CD14-positive monocyte (primary cell): ENCODE measurements at regions not wholly inside any gene's neighbourhood (a gene's known extent, or its start where the extent isn't known, plus 50 kb on each side); places are given as distances from the start of the nearest gene placed in this dataset.

Source experiments
- DNase-seq, 3 donors: peaks; one replicate each; pipeline ENCODE4 v3.0.0-alpha.2; 2011 to 2022
- H2AFZ ChIP-seq: 2 replicates; pipeline ENCODE4 v1.6.0; 2012; ENCODE audit warnings: mild to moderate bottlenecking, low read depth, low read length, inconsistent platforms; ENCODE audit not compliant: insufficient read depth, poor library complexity, severe bottlenecking
- H3K27ac ChIP-seq, 2 donors: 1 replicate in 1 of 2; 2 replicates in 1 of 2; pipeline ENCODE4 v1.5.1; 2012 to 2013; ENCODE audit warnings: low read length in 2 of 2, control low read depth in 1 of 2, inconsistent platforms in 1 of 2, low read depth in 1 of 2, mild to moderate bottlenecking in 1 of 2
- H3K27me3 ChIP-seq, 2 donors: one replicate each; pipeline versions ENCODE4 v1.6.0 to v1.6.1; 2011 to 2013; ENCODE audit warnings: low read length in 2 of 2; ENCODE audit not compliant: control insufficient read depth in 2 of 2, insufficient read depth in 2 of 2
- H3K36me3 ChIP-seq, 2 donors: replicated peaks in 1 of 2; 1 replicate in 1 of 2; 2 replicates in 1 of 2; pipeline versions ENCODE4 v1.5.1 to v1.6.1; 2012 to 2013; ENCODE audit warnings: low read length in 2 of 2, control low read depth in 1 of 2, inconsistent platforms in 1 of 2, mild to moderate bottlenecking in 1 of 2; ENCODE audit not compliant: insufficient read depth in 2 of 2, control insufficient read depth in 1 of 2
- H3K4me1 ChIP-seq, 2 donors: 1 replicate in 1 of 2; 2 replicates in 1 of 2; pipeline versions ENCODE4 v1.5.1 to v1.6.1; 2012 to 2013; ENCODE audit warnings: low read length in 2 of 2, control low read depth in 1 of 2, inconsistent platforms in 1 of 2, mild to moderate bottlenecking in 1 of 2, moderate library complexity in 1 of 2; ENCODE audit not compliant: insufficient read depth in 2 of 2, control insufficient read depth in 1 of 2
- H3K4me2 ChIP-seq: replicated peaks from 2 replicates; pipeline ENCODE3; 2012; ENCODE audit warnings: low read length, moderate library complexity, mild to moderate bottlenecking; ENCODE audit not compliant: poor library complexity, severe bottlenecking; ENCODE audit errors: extremely low read depth
- H3K4me3 ChIP-seq, 3 experiments: fragments of 200-600 bp in 1 of 3; sonication (generic) in 1 of 3; replicated peaks in 1 of 3; 1 replicate in 2 of 3; 2 replicates in 1 of 3; pipeline ENCODE4 v1.5.1; 2011 to 2013; ENCODE audit warnings: low read length in 3 of 3, mild to moderate bottlenecking in 3 of 3, control low read depth in 2 of 3, low read depth in 2 of 3, inconsistent platforms in 1 of 3, moderate library complexity in 1 of 3
- H3K79me2 ChIP-seq: 2 replicates; pipeline ENCODE4 v1.6.0; 2012; ENCODE audit warnings: mild to moderate bottlenecking, control low read depth, inconsistent platforms, low read length, moderate library complexity; ENCODE audit not compliant: insufficient read depth
- H3K9ac ChIP-seq: 2 replicates; pipeline ENCODE4 v1.6.0; 2017; ENCODE audit warnings: low read length, mild to moderate bottlenecking; ENCODE audit not compliant: insufficient read depth, poor library complexity, severe bottlenecking
- H3K9me3 ChIP-seq, 2 donors: replicated peaks in 1 of 2; 1 replicate in 1 of 2; 2 replicates in 1 of 2; pipeline versions ENCODE4 v1.5.1 to v1.6.1; 2012 to 2013; ENCODE audit warnings: low read length in 2 of 2, control low read depth in 1 of 2; ENCODE audit not compliant: control insufficient read depth in 1 of 2, insufficient read depth in 1 of 2
- H4K20me1 ChIP-seq: 2 replicates; pipeline ENCODE4 v1.6.0; 2012; ENCODE audit warnings: mild to moderate bottlenecking, low read length, control low read depth, moderate library complexity; ENCODE audit not compliant: insufficient read depth
- H3K27ac Mint-ChIP-seq, 7 donors: one replicate each; pipeline ENCODE4 v1.8.0; 2020; ENCODE audit warnings: mild to moderate bottlenecking in 7 of 7, mixed read lengths in 7 of 7, moderate library complexity in 6 of 7, inconsistent platforms in 2 of 7
- H3K27me3 Mint-ChIP-seq, 3 donors: one replicate each; pipeline ENCODE4 v1.8.0; 2021 to 2022; ENCODE audit warnings: low read depth in 3 of 3, mild to moderate bottlenecking in 3 of 3, mixed read lengths in 3 of 3, moderate library complexity in 3 of 3, inconsistent platforms in 1 of 3
- H3K36me3 Mint-ChIP-seq, 2 donors: one replicate each; pipeline ENCODE4 v1.8.0; 2020; ENCODE audit warnings: mixed read lengths in 2 of 2, inconsistent platforms in 1 of 2, mild to moderate bottlenecking in 1 of 2
- H3K4me1 Mint-ChIP-seq: one replicate; pipeline ENCODE4 v1.8.0; 2020; ENCODE audit warnings: mild to moderate bottlenecking, mixed read lengths
- H3K4me3 Mint-ChIP-seq, 2 donors: one replicate each; pipeline ENCODE4 v1.8.0; 2020; ENCODE audit warnings: mild to moderate bottlenecking in 2 of 2, mixed read lengths in 2 of 2, moderate library complexity in 1 of 2
- H3K9me3 Mint-ChIP-seq, 7 donors: one replicate each; pipeline ENCODE4 v1.8.0; 2020 to 2022; ENCODE audit warnings: mixed read lengths in 7 of 7, mild to moderate bottlenecking in 6 of 7, moderate library complexity in 6 of 7, inconsistent platforms in 2 of 7
- CTCF ChIP-seq: fragments of 200-600 bp; IDR thresholded peaks from one replicate; pipeline ENCODE4 v1.8.0; 2022; ENCODE audit warnings: antibody characterized with exemption, mild to moderate bottlenecking
- WGBS: methylation state at CpG from one replicate; pipeline ENCODE4 v1.1.5; 2013; ENCODE audit warnings: missing lambda C conversion rate; ENCODE audit not compliant: insufficient coverage; 5-methylcytosine and 5-hydroxymethylcytosine counted together
- intact Hi-C, 2 donors: fragments of 100-400 bp; cut with micrococcal nuclease; formaldehyde crosslinking; loops; one replicate each; pipeline versions ENCODE4 v1.15.0 to v1.15.1; 2023

DNA sequence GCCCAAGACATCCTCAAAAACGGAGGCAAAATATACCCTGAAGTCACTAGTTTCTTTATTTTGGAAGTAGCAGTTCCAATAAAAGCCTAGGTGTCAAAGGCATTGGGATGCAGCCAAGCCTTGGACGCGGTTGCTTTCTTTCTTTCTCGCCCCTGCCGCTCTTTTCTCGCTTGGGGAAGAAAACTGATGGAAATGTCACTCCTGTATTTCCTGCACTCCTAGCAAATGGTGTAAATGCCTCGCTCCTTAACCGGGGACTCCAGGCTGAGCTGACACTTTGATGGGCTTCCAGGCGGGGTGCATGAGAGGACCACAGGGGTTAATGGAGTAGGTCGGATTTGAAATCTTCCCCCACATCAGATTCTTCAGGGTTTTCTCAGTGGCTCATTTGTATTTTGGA is 114.1 kb downstream of the FOXL1 start:
- TF ChIP-seq CTCF = no peak
- H3K27me3 Mint-ChIP-seq = peaks cover 7 to 13% (median 13%) of the 10 kb centered on the region in 3 donors
- no peaks in the 10 kb centered on the region for H3K79me2 ChIP-seq
- no peaks in the 10 kb centered on the region for H3K4me1 Mint-ChIP-seq
- H3K9me3 ChIP-seq = no peaks in the 10 kb centered on the region
- no peak overlapping the region for H3K4me3 ChIP-seq
- no peaks in the 10 kb centered on the region for H3K36me3 Mint-ChIP-seq
- no peak overlapping the region for H3K27ac Mint-ChIP-seq
- DNase-seq = no peak
- intact Hi-C loops = no loop called here
- H3K9ac ChIP-seq = no peak overlapping the region
- H3K27me3 ChIP-seq = no peaks in the 10 kb centered on the region
- no peaks in the 10 kb centered on the region for H3K4me1 ChIP-seq
- no peaks in the 10 kb centered on the region for H3K36me3 ChIP-seq
- no peak overlapping the region for H3K4me3 Mint-ChIP-seq
- 84% methylated on average over 8 of the region's 10 CpGs for WGBS
- H3K9me3 Mint-ChIP-seq = peaks cover 0 to 3% (median 0%) of the 10 kb centered on the region in 7 donors
- no peak overlapping the region for H3K4me2 ChIP-seq
- H3K27ac ChIP-seq = no peak overlapping the region
- H4K20me1 ChIP-seq = no peaks in the 10 kb centered on the region
- H2AFZ ChIP-seq = no peak overlapping the region

GRCh38 chr16:86693033-86693432 is 114.7 kb downstream of the FOXL1 start:
- Histone ChIP-seq H3K4me1 (no peaks in the 10 kb centered on the region), H3K27me3 (no peaks in the 10 kb centered on the region), H3K79me2 (no peaks in the 10 kb centered on the region), H3K36me3 (no peaks in the 10 kb centered on the region), H3K4me3 (no peak overlapping the region), H2AFZ (no peak overlapping the region), H3K27ac (no peak overlapping the region), H3K9ac (no peak overlapping the region), H4K20me1 (no peaks in the 10 kb centered on the region), H3K9me3 (no peaks in the 10 kb centered on the region), H3K4me2 (no peak overlapping the region)
- no peaks in the 10 kb centered on the region for H3K36me3 Mint-ChIP-seq
- H3K9me3 Mint-ChIP-seq = peaks cover 0 to 1% (median 0%) of the 10 kb centered on the region in 7 donors
- no peak overlapping the region for H3K4me3 Mint-ChIP-seq
- WGBS = no CpG with 5 or more reads among the region's 5 CpGs
- intact Hi-C loops = no loop called here
- H3K27me3 Mint-ChIP-seq = peaks cover 6 to 14% (median 10%) of the 10 kb centered on the region in 3 donors
- no peak for TF ChIP-seq CTCF
- DNase-seq = no peak
- H3K27ac Mint-ChIP-seq = no peak overlapping the region
- H3K4me1 Mint-ChIP-seq = no peaks in the 10 kb centered on the region
